ENCODE measurements at regions not wholly inside any gene's neighbourhood (a gene's known extent, or its start where the extent isn't known, plus 50 kb on each side); places are given as distances from the start of the nearest gene placed in this dataset.

DNA sequence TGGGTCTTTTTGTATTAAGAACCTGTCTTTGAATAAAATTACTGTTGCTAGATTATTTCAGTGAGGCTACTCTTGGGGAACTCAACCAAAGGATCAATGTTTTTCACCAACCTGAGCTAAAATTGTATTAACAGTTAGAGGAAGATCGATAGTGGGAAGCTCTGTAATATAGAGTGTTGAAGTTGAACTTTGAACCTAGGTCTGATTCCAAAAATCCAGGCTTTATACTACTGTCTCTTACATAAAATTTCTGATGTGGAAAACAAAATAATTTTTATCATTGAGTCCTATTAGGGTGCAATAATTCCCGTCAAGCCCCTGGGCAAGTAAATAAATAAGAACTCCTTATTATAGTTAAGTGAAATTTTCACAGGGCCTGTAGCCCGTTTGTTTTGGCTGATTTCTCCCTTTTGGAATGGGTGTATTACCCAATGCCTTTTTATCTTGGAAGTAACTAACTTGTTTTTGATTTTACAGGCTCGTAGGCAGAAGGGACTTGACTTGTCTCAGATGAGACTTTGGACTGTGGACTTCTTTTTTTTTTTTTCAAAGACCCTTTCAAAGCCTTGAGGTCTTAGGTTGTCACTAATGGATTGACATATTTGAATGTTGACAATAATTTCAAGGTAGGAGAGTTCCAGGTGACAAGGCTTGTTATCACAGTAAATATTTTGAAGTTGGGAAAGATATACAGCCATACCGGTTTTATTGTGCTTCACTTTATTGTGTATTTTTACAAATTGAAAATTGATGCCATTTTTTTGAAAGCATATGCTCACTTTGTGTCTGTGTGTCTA, 276.1 kb downstream of the NFKBIZ start:
- no peak for DNase-seq (ENCODE audit: low spot score)
- TF ChIP-seq, protein P1, sequence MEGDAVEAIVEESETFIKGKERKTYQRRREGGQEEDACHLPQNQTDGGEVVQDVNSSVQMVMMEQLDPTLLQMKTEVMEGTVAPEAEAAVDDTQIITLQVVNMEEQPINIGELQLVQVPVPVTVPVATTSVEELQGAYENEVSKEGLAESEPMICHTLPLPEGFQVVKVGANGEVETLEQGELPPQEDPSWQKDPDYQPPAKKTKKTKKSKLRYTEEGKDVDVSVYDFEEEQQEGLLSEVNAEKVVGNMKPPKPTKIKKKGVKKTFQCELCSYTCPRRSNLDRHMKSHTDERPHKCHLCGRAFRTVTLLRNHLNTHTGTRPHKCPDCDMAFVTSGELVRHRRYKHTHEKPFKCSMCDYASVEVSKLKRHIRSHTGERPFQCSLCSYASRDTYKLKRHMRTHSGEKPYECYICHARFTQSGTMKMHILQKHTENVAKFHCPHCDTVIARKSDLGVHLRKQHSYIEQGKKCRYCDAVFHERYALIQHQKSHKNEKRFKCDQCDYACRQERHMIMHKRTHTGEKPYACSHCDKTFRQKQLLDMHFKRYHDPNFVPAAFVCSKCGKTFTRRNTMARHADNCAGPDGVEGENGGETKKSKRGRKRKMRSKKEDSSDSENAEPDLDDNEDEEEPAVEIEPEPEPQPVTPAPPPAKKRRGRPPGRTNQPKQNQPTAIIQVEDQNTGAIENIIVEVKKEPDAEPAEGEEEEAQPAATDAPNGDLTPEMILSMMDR (IDR thresholded peaks at IDR 0.05) = no peak
- no peak overlapping the region for H3K4me3 Mint-ChIP-seq (ENCODE audit: unreplicated experiment)
- H3K4me1 Mint-ChIP-seq (ENCODE audit: low read depth) = peaks cover 31% of the 10 kb centered on the region
- no peaks in the 10 kb centered on the region for H3K27me3 Mint-ChIP-seq (ENCODE audit: low read depth)
- H3K27ac Mint-ChIP-seq (ENCODE audit: unreplicated experiment) = no peak overlapping the region
- peaks cover 12% of the 10 kb centered on the region for H3K36me3 Mint-ChIP-seq (ENCODE audit: low read depth)
- peaks cover 21% of the 10 kb centered on the region for H3K9me3 Mint-ChIP-seq (ENCODE audit: low read depth)

DNA sequence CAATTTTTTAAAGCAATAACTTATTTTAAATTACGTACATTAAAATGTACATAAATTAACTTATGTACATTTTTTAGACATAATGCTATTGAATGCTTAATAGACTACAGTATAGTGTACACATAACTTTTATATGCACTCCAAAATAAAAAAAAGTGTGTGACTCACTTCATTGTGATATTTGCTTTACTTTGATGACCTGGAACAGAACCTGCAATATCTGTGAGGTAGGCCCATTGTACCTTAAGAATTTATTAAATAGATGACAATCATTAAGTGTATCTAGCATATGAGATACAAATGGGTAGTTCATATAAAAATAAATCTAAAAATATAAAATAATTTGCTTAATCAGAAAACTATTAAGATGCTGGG, 276.7 kb downstream of the NFKBIZ start:
- no peak for DNase-seq (ENCODE audit: low spot score)
- H3K4me1 Mint-ChIP-seq (ENCODE audit: low read depth) = peaks cover 37% of the 10 kb centered on the region
- H3K27ac Mint-ChIP-seq (ENCODE audit: unreplicated experiment) = no peak overlapping the region
- peaks cover 12% of the 10 kb centered on the region for H3K36me3 Mint-ChIP-seq (ENCODE audit: low read depth)
- peaks cover 21% of the 10 kb centered on the region for H3K9me3 Mint-ChIP-seq (ENCODE audit: low read depth)
- TF ChIP-seq, protein P1 (IDR thresholded peaks at IDR 0.05) = no peak
- H3K27me3 Mint-ChIP-seq (ENCODE audit: low read depth) = no peaks in the 10 kb centered on the region
- no peak overlapping the region for H3K4me3 Mint-ChIP-seq (ENCODE audit: unreplicated experiment)

DNA sequence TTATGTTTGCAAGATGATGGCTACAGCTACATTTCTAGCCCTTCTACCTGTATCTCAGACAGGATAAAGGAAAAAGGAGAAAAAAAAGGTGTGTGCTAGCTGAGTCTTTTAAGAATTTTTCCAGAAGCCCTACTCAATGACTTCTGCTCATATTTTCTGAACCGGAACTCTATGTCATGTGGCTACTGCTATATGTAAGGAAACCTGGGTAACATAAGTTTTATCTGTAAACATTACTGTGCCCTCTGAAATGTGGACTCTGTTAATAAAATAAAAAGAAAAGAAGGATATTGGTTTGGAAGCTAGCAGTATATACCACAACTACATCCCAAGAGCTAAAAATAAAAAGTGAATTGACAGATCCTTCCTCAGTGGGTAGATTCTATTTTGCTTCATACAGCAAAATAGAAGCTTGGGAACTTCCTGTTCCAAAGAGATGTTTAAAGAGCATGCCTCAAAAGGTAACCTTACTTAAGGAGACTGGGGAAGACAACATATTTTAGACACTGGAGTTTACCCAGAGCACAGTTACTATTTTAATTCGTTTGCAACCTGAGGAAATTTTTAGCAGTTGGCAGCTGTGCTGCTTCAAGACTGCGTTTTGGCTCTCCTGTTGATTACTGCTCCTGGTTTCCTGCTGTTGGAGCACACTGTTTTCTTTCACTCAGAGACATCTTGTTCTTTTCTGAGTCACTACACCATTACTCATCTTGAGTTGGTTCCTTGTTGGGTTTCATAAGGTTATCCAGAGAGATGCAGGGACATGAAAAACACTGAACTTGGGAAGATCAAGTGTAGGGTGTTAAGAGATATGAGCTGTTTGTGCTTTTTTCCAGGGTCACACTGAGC, 280.7 kb downstream of the NFKBIZ start:
- H3K4me1 Mint-ChIP-seq (ENCODE audit: low read depth) = peaks cover 30% of the 10 kb centered on the region
- TF ChIP-seq, protein P1 (IDR thresholded peaks at IDR 0.05) = no peak
- H3K9me3 Mint-ChIP-seq (ENCODE audit: low read depth) = no peaks in the 10 kb centered on the region
- H3K36me3 Mint-ChIP-seq (ENCODE audit: low read depth) = no peaks in the 10 kb centered on the region
- no peak overlapping the region for H3K4me3 Mint-ChIP-seq (ENCODE audit: unreplicated experiment)
- H3K27me3 Mint-ChIP-seq (ENCODE audit: low read depth) = no peaks in the 10 kb centered on the region
- no peak for DNase-seq (ENCODE audit: low spot score)
- H3K27ac Mint-ChIP-seq (ENCODE audit: unreplicated experiment) = peak overlapping the region; percentile 76

DNA sequence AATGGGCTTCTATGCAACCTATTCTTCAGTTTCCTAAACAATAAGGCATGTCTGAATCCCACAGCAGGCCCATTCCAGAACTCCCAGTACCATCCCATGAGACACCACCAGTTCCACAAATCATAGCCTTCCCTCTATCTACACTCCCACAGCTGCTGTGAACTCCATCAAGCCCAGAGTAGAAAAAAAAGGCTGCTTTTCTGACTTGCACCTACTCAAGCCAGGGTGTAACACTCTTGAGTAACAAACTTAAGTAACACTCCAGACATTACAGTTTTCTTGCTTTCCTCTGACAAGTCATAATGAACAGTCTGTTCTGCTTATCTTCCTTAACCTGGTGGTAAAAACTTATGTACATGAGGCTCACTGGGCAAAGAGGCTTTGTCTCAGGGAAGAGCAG, 283.1 kb downstream of the NFKBIZ start:
- Mint-ChIP-seq H3K27ac (ENCODE audit: unreplicated experiment) (no peak overlapping the region), H3K27me3 (ENCODE audit: low read depth) (no peaks in the 10 kb centered on the region), H3K4me1 (ENCODE audit: low read depth) (peaks cover 24% of the 10 kb centered on the region), H3K4me3 (ENCODE audit: unreplicated experiment) (no peak overlapping the region), H3K36me3 (ENCODE audit: low read depth) (no peaks in the 10 kb centered on the region), H3K9me3 (ENCODE audit: low read depth) (no peaks in the 10 kb centered on the region)
- TF ChIP-seq, protein P1 (IDR thresholded peaks at IDR 0.05) = no peak
- DNase-seq (ENCODE audit: low spot score) = no peak

DNA sequence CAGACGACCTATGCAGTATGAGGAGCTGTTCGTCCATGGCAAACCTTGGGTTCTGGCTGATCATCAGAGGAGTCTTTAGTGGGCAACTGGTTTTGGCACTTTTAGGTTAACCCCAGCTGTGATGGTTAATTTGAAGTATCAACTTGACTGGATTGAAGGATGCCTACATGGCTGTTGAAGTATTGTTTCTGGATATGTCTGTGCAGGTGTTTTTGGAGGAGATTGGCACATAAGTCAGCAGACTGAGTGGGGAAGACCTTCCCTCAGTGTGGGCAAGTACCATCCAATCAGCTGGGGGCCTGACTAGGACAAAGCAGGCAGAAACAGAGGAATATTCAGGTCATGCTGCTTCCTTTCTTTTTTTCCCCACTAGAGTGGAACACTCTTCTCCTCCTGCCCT, 284.1 kb downstream of the NFKBIZ start:
- H3K27me3 Mint-ChIP-seq (ENCODE audit: low read depth) = peaks cover 1% of the 10 kb centered on the region
- H3K9me3 Mint-ChIP-seq (ENCODE audit: low read depth) = no peaks in the 10 kb centered on the region
- no peak overlapping the region for H3K27ac Mint-ChIP-seq (ENCODE audit: unreplicated experiment)
- H3K4me3 Mint-ChIP-seq (ENCODE audit: unreplicated experiment) = no peak overlapping the region
- H3K4me1 Mint-ChIP-seq (ENCODE audit: low read depth) = peaks cover 24% of the 10 kb centered on the region
- no peak for DNase-seq (ENCODE audit: low spot score)
- no peaks in the 10 kb centered on the region for H3K36me3 Mint-ChIP-seq (ENCODE audit: low read depth)
- TF ChIP-seq, protein P1 (IDR thresholded peaks at IDR 0.05) = no peak

Data from chondrocyte (in vitro differentiated cells).